ENCODE measurements at regions not wholly inside any gene's neighbourhood (a gene's known extent, or its start where the extent isn't known, plus 50 kb on each side); places are given as distances from the start of the nearest gene placed in this dataset.

- 100% methylated on average over 2 of the region's 2 CpGs for WGBS (ENCODE audit: insufficient coverage)
- ChIA-PET POLR2A (no interaction called here), CTCF (no interaction called here)
- Histone ChIP-seq H3K4me3 (ENCODE audit: control insufficient read depth in 1 of 7, extremely low read depth in 1 of 7, insufficient read depth in 4 of 7, low read depth in 2 of 7, low read length in 6 of 7) (no peak overlapping the region), H3K36me3 (ENCODE audit: control insufficient read depth in 4 of 4, insufficient read depth in 4 of 4, low read length in 3 of 4) (peaks cover 0 to 2% (median under 1%) of the 10 kb centered on the region in 4 experiments), H3K27me3 (replicated peaks in 2 of 5; ENCODE audit: control insufficient read depth in 4 of 5, insufficient read depth in 5 of 5, low read length in 4 of 5) (no peaks in the 10 kb centered on the region), H3K9me3 (ENCODE audit: control extremely low read depth in 1 of 5, control insufficient read depth in 4 of 5, insufficient read depth in 2 of 5, low read depth in 1 of 5, low read length in 4 of 5) (peaks cover 0 to 8% (median 0%) of the 10 kb centered on the region in 5 experiments), H3K27ac (ENCODE audit: insufficient read depth in 1 of 2, low read depth in 1 of 2, low read length in 2 of 2, poor library complexity in 1 of 2, severe bottlenecking in 2 of 2) (no peak overlapping the region), H3K4me1 (ENCODE audit: control extremely low read depth in 1 of 4, control insufficient read depth in 4 of 4, insufficient read depth in 4 of 4, low read length in 3 of 4) (peaks cover 0 to 6% (median 1%) of the 10 kb centered on the region in 4 experiments)
- no peak for DNase-seq
These were observed 152.2 kb upstream of the SLC38A2 start for GRCh38 chr12:46524778-46525177.

- no peaks in the 10 kb centered on the region for H3K27me3 ChIP-seq (replicated peaks in 2 of 5; ENCODE audit: control insufficient read depth in 4 of 5, insufficient read depth in 5 of 5, low read length in 4 of 5)
- H3K9me3 ChIP-seq (ENCODE audit: control extremely low read depth in 1 of 5, control insufficient read depth in 4 of 5, insufficient read depth in 2 of 5, low read depth in 1 of 5, low read length in 4 of 5), result peaks cover 0 to 8% (median 0%) of the 10 kb centered on the region in 5 experiments
- CTCF ChIA-PET, result interaction anchor here (0.6 to 1.1 kb wide), 2 partner anchors 12 to 34 kb away, joined by 3 read pairs; no protein-coding TSS in a partner anchor
- no peak overlapping the region for H3K27ac ChIP-seq (ENCODE audit: insufficient read depth in 1 of 2, low read depth in 1 of 2, low read length in 2 of 2, poor library complexity in 1 of 2, severe bottlenecking in 2 of 2)
- peaks cover 0 to 6% (median 1%) of the 10 kb centered on the region in 4 experiments for H3K4me1 ChIP-seq (ENCODE audit: control extremely low read depth in 1 of 4, control insufficient read depth in 4 of 4, insufficient read depth in 4 of 4, low read length in 3 of 4)
- DNase-seq, result no peak
- H3K36me3 ChIP-seq (ENCODE audit: control insufficient read depth in 4 of 4, insufficient read depth in 4 of 4, low read length in 3 of 4), result peaks cover 0 to 2% (median under 1%) of the 10 kb centered on the region in 4 experiments
- POLR2A ChIA-PET, result no interaction called here
- WGBS (ENCODE audit: insufficient coverage), result 94% methylated on average over 9 of the region's 10 CpGs
- no peak overlapping the region for H3K4me3 ChIP-seq (ENCODE audit: control insufficient read depth in 1 of 7, extremely low read depth in 1 of 7, insufficient read depth in 4 of 7, low read depth in 2 of 7, low read length in 6 of 7)
These were observed 151.5 kb upstream of the SLC38A2 start for GRCh38 chr12:46523863-46524770.

GRCh38 chr12:46523446-46523845, 150.9 kb upstream of the SLC38A2 start:
- H3K27me3 ChIP-seq (replicated peaks in 2 of 5; ENCODE audit: control insufficient read depth in 4 of 5, insufficient read depth in 5 of 5, low read length in 4 of 5), result no peaks in the 10 kb centered on the region
- no peak overlapping the region for H3K4me3 ChIP-seq (ENCODE audit: control insufficient read depth in 1 of 7, extremely low read depth in 1 of 7, insufficient read depth in 4 of 7, low read depth in 2 of 7, low read length in 6 of 7)
- no peak for DNase-seq
- H3K4me1 ChIP-seq (ENCODE audit: control extremely low read depth in 1 of 4, control insufficient read depth in 4 of 4, insufficient read depth in 4 of 4, low read length in 3 of 4), result peaks cover 0 to 6% (median 1%) of the 10 kb centered on the region in 4 experiments
- ChIA-PET POLR2A (no interaction called here), CTCF (interaction anchor here (0.6 to 1.1 kb wide), 2 partner anchors 12 to 35 kb away, joined by 3 read pairs; no protein-coding TSS in a partner anchor)
- peaks cover 0 to 2% (median under 1%) of the 10 kb centered on the region in 4 experiments for H3K36me3 ChIP-seq (ENCODE audit: control insufficient read depth in 4 of 4, insufficient read depth in 4 of 4, low read length in 3 of 4)
- H3K27ac ChIP-seq (ENCODE audit: insufficient read depth in 1 of 2, low read depth in 1 of 2, low read length in 2 of 2, poor library complexity in 1 of 2, severe bottlenecking in 2 of 2), result no peak overlapping the region
- 92% methylated on average over 1 of the region's 2 CpGs for WGBS (ENCODE audit: insufficient coverage)
- peaks cover 0 to 8% (median 0%) of the 10 kb centered on the region in 5 experiments for H3K9me3 ChIP-seq (ENCODE audit: control extremely low read depth in 1 of 5, control insufficient read depth in 4 of 5, insufficient read depth in 2 of 5, low read depth in 1 of 5, low read length in 4 of 5)

DNA sequence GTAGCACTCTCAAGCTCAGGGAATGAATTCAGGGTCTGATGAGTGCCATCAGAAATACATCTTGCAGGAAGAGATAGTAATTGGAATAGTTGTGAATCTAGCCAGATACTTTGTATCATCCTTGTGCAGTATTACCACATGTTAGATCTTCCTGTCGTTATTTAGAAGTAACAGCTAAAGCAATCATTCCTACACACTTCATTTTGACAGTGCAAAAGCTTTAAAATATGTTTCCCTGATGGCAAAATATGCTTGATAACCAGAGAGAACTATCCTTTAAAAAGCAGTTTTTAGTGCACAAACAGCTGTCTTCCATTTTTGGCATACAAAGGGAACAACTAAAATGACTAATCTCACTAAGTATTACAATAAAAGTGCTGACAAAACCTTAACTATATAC, 149.5 kb upstream of the SLC38A2 start:
- Histone ChIP-seq H3K36me3 (ENCODE audit: control insufficient read depth in 4 of 4, insufficient read depth in 4 of 4, low read length in 3 of 4) (peaks cover 0 to 2% (median under 1%) of the 10 kb centered on the region in 4 experiments), H3K27ac (ENCODE audit: insufficient read depth in 1 of 2, low read depth in 1 of 2, low read length in 2 of 2, poor library complexity in 1 of 2, severe bottlenecking in 2 of 2) (no peak overlapping the region), H3K27me3 (replicated peaks in 2 of 5; ENCODE audit: control insufficient read depth in 4 of 5, insufficient read depth in 5 of 5, low read length in 4 of 5) (no peaks in the 10 kb centered on the region), H3K4me1 (ENCODE audit: control extremely low read depth in 1 of 4, control insufficient read depth in 4 of 4, insufficient read depth in 4 of 4, low read length in 3 of 4) (peaks cover 0 to 8% (median 1%) of the 10 kb centered on the region in 4 experiments), H3K4me3 (ENCODE audit: control insufficient read depth in 1 of 7, extremely low read depth in 1 of 7, insufficient read depth in 4 of 7, low read depth in 2 of 7, low read length in 6 of 7) (no peak overlapping the region), H3K9me3 (ENCODE audit: control extremely low read depth in 1 of 5, control insufficient read depth in 4 of 5, insufficient read depth in 2 of 5, low read depth in 1 of 5, low read length in 4 of 5) (peaks cover 0 to under 1% (median 0%) of the 10 kb centered on the region in 5 experiments)
- WGBS (ENCODE audit: insufficient coverage), result 20% methylated on average over 1 of the region's 1 CpG
- POLR2A ChIA-PET, result interaction anchor here (0.5 kb wide), 1 partner anchor 38 kb away, joined by 3 read pairs; no protein-coding TSS in a partner anchor
- peak; percentile 14 to 68 (median 46) for DNase-seq
- CTCF ChIA-PET, result interaction anchor here (1.0 kb wide), 1 partner anchor 25 kb away, joined by 3 read pairs; no protein-coding TSS in a partner anchor

GRCh38 chr12:46521145-46521544, 148.6 kb upstream of the SLC38A2 start:
- peaks cover 0 to 2% (median 0%) of the 10 kb centered on the region in 5 experiments for H3K9me3 ChIP-seq (ENCODE audit: control extremely low read depth in 1 of 5, control insufficient read depth in 4 of 5, insufficient read depth in 2 of 5, low read depth in 1 of 5, low read length in 4 of 5)
- no peaks in the 10 kb centered on the region for H3K27me3 ChIP-seq (replicated peaks in 2 of 5; ENCODE audit: control insufficient read depth in 4 of 5, insufficient read depth in 5 of 5, low read length in 4 of 5)
- WGBS (ENCODE audit: insufficient coverage), result 100% methylated on average over 1 of the region's 2 CpGs
- peaks cover 0 to 11% (median 1%) of the 10 kb centered on the region in 4 experiments for H3K4me1 ChIP-seq (ENCODE audit: control extremely low read depth in 1 of 4, control insufficient read depth in 4 of 4, insufficient read depth in 4 of 4, low read length in 3 of 4)
- ChIA-PET CTCF (no interaction called here), POLR2A (no interaction called here)
- H3K27ac ChIP-seq (ENCODE audit: insufficient read depth in 1 of 2, low read depth in 1 of 2, low read length in 2 of 2, poor library complexity in 1 of 2, severe bottlenecking in 2 of 2), result no peak overlapping the region
- peaks cover 0 to 2% (median under 1%) of the 10 kb centered on the region in 4 experiments for H3K36me3 ChIP-seq (ENCODE audit: control insufficient read depth in 4 of 4, insufficient read depth in 4 of 4, low read length in 3 of 4)
- no peak for DNase-seq
- no peak overlapping the region for H3K4me3 ChIP-seq (ENCODE audit: control insufficient read depth in 1 of 7, extremely low read depth in 1 of 7, insufficient read depth in 4 of 7, low read depth in 2 of 7, low read length in 6 of 7)

- Histone ChIP-seq H3K9me3 (ENCODE audit: control extremely low read depth in 1 of 5, control insufficient read depth in 4 of 5, insufficient read depth in 2 of 5, low read depth in 1 of 5, low read length in 4 of 5) (peaks cover 0 to 2% (median 0%) of the 10 kb centered on the region in 5 experiments), H3K4me3 (ENCODE audit: control insufficient read depth in 1 of 7, extremely low read depth in 1 of 7, insufficient read depth in 4 of 7, low read depth in 2 of 7, low read length in 6 of 7) (no peak overlapping the region), H3K27me3 (replicated peaks in 2 of 5; ENCODE audit: control insufficient read depth in 4 of 5, insufficient read depth in 5 of 5, low read length in 4 of 5) (no peaks in the 10 kb centered on the region), H3K4me1 (ENCODE audit: control extremely low read depth in 1 of 4, control insufficient read depth in 4 of 4, insufficient read depth in 4 of 4, low read length in 3 of 4) (peaks cover 0 to 11% (median 1%) of the 10 kb centered on the region in 4 experiments), H3K27ac (ENCODE audit: insufficient read depth in 1 of 2, low read depth in 1 of 2, low read length in 2 of 2, poor library complexity in 1 of 2, severe bottlenecking in 2 of 2) (no peak overlapping the region), H3K36me3 (ENCODE audit: control insufficient read depth in 4 of 4, insufficient read depth in 4 of 4, low read length in 3 of 4) (no peaks in the 10 kb centered on the region)
- ChIA-PET CTCF (interaction anchor here (1.3 to 1.5 kb wide), 2 partner anchors 12 to 67 kb away, joined by 3 to 4 read pairs; no protein-coding TSS in a partner anchor), POLR2A (no interaction called here)
- WGBS (ENCODE audit: insufficient coverage), result 100% methylated on average over 1 of the region's 1 CpG
- no peak for DNase-seq
These were observed 146.8 kb upstream of the SLC38A2 start for GRCh38 chr12:46519407-46519806.

DNA sequence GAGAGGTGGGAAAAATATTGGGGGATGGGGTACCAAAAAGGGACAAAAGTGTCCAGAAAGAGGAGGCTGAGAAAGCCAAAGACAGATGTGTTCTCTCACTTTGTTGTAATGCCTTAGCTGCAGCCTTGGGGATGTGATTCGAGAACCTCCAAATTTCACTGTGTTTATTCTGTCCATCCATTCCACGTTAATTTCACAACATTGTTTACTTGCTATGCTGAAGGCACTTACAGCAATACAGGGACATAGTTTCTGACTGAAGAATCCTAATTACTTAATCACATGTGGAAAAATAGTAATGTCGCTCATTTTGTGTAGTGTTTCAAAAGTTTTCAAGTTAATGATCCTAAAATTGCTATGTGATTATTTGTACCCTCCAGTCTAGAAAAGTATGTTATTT, 146.2 kb upstream of the SLC38A2 start:
- peaks cover 0 to 2% (median 0%) of the 10 kb centered on the region in 5 experiments for H3K9me3 ChIP-seq (ENCODE audit: control extremely low read depth in 1 of 5, control insufficient read depth in 4 of 5, insufficient read depth in 2 of 5, low read depth in 1 of 5, low read length in 4 of 5)
- ChIA-PET POLR2A (no interaction called here), CTCF (no interaction called here)
- WGBS (ENCODE audit: insufficient coverage), result 100% methylated on average over 1 of the region's 3 CpGs
- H3K27me3 ChIP-seq (replicated peaks in 2 of 5; ENCODE audit: control insufficient read depth in 4 of 5, insufficient read depth in 5 of 5, low read length in 4 of 5), result no peaks in the 10 kb centered on the region
- H3K4me1 ChIP-seq (ENCODE audit: control extremely low read depth in 1 of 4, control insufficient read depth in 4 of 4, insufficient read depth in 4 of 4, low read length in 3 of 4), result peaks cover 0 to 11% (median 1%) of the 10 kb centered on the region in 4 experiments
- H3K27ac ChIP-seq (ENCODE audit: insufficient read depth in 1 of 2, low read depth in 1 of 2, low read length in 2 of 2, poor library complexity in 1 of 2, severe bottlenecking in 2 of 2), result no peak overlapping the region
- no peak overlapping the region for H3K4me3 ChIP-seq (ENCODE audit: control insufficient read depth in 1 of 7, extremely low read depth in 1 of 7, insufficient read depth in 4 of 7, low read depth in 2 of 7, low read length in 6 of 7)
- DNase-seq, result no peak
- no peaks in the 10 kb centered on the region for H3K36me3 ChIP-seq (ENCODE audit: control insufficient read depth in 4 of 4, insufficient read depth in 4 of 4, low read length in 3 of 4)
